HG03175 (cell line): ENCODE measurements at regions not wholly inside any gene's neighbourhood (a gene's known extent, or its start where the extent isn't known, plus 50 kb on each side); places are given as distances from the start of the nearest gene placed in this dataset.
A peak's percentile ranks its signal among the peaks of the same experiment; 100 is the strongest.
"Not testable (repeated sequence)": the region's sequence is repeated elsewhere in the genome, so short reads cannot be mapped to it uniquely, and the experiment has no call there.

Source experiments
- ATAC-seq: cut with Tn5 transposase; IDR thresholded peaks from one replicate; pipeline ENCODE4 v1.9.1; 2021; ENCODE audit warnings: mild to moderate bottlenecking, moderate library complexity; ENCODE audit not compliant: unreplicated experiment

- not testable (repeated sequence) for ATAC-seq
These were observed 140.0 kb upstream of the C1GALT1 start for GRCh38 chr7:7042286-7042893.

- ATAC-seq, result no peak
These were observed 137.5 kb upstream of the C1GALT1 start for GRCh38 chr7:7044806-7045205.

DNA sequence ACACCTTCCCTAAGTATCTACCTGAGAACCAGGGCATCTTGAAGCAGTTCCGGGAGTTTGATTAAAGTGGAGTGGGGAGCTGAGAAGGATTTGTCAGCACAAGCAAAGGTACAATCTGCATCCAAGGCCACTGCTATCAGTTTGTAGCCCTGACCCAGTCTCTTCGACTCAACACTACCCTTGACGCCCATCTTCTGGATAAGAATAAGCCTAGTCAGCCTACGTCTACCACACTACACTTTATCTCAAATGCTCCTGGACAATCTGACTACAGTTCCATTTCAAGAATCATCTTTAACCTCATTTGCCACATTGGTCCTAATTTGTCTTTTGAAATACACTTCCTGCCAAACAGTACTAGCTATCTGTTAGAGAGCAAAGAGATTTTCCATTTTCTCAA is 134.1 kb upstream of the C1GALT1 start:
- ATAC-seq, result no peak

DNA sequence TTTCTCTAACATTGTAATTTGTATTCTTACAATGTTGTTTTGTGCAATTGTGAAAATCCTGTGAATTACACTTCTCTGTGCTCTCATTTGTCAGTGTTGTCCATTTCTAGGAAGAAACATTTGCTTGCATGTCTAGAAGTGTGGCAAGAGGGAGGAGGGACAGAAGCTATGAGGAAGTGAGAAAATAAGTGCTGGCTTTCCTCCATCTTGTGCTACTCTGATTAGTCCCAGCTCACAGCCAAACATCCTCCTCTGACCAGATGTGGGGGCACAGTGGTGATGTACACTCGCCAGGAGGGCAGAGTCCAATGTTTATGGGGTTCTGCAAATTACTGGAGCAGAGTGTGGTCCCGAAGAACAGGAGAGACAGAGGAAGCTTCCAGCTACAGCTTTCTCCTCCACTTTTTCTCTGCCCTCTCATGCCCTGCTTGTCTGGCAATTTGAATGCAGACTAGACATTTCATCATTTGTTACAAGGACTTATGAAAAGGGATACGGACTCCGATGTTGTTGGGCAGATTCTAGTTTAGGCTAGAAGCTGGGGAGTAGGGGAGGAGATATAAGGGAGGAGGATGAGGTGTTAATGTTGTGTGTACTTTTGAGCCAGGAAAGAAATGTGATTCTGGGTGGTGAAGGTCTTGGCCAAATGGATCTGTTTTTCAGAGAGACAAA is 131.0 kb upstream of the C1GALT1 start:
- ATAC-seq, result peak; percentile 81

DNA sequence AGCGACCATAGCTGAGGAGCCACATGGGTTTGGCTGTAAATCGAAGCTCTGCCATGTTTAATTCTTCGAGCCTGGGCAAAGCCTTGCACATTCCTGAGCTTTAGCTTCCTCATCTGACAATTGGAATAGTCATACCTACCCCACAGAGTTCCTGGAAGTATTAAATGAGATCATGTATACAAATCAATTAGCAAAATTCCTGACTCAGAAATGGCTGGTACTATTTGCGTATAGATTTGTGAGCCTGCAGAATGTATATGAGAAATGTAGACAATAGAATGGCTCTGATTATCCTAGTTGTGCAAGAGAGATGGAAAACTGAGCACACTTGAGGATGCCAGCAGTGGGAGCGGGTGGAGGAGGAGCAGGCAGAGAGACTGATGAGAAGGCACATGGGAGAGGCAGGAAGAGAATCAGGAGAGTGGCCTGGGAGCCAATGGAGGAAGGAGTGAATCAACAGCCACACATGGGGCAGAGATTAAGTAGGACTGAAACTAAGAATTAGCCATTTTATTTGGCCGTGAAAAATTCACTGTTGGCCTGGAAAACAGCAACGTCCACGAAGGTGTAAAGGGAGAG is 128.0 kb upstream of the C1GALT1 start:
- no peak for ATAC-seq

GRCh38 chr7:7060828-7061599 is 121.3 kb upstream of the C1GALT1 start:
- no peak for ATAC-seq

DNA sequence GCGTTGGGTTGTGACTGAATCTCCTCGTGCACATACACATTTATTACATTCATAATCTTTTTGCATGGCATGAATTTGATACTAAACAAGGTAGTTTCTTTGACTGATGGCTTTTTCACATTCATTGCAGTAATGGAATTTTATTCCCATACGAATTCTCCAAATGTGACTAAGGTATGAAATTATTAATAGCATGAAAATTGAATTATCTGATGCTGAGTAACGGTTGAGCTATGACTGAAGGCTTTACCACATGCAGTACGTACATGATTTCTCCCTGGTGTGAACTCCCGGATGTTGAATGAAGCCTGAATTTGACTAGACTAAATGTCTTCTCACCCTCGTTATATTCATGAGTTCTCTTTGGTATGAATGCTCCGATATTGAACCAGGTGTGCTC is 104.4 kb upstream of the C1GALT1 start:
- no peak for ATAC-seq

- ATAC-seq, result no peak
These were observed 101.5 kb upstream of the C1GALT1 start for GRCh38 chr7:7080802-7081201.

- ATAC-seq, result no peak
These were observed 91.9 kb upstream of the C1GALT1 start for GRCh38 chr7:7090460-7090859.

GRCh38 chr7:7098280-7098818 is 84.0 kb upstream of the C1GALT1 start:
- ATAC-seq, result no peak

- no peak for ATAC-seq
These were observed 82.7 kb upstream of the C1GALT1 start for GRCh38 chr7:7099584-7100014.

- no peak for ATAC-seq
These were observed 81.9 kb upstream of the C1GALT1 start for GRCh38 chr7:7100432-7100849.

- no peak for ATAC-seq
These were observed 79.4 kb upstream of the C1GALT1 start for GRCh38 chr7:7102906-7103305.

DNA sequence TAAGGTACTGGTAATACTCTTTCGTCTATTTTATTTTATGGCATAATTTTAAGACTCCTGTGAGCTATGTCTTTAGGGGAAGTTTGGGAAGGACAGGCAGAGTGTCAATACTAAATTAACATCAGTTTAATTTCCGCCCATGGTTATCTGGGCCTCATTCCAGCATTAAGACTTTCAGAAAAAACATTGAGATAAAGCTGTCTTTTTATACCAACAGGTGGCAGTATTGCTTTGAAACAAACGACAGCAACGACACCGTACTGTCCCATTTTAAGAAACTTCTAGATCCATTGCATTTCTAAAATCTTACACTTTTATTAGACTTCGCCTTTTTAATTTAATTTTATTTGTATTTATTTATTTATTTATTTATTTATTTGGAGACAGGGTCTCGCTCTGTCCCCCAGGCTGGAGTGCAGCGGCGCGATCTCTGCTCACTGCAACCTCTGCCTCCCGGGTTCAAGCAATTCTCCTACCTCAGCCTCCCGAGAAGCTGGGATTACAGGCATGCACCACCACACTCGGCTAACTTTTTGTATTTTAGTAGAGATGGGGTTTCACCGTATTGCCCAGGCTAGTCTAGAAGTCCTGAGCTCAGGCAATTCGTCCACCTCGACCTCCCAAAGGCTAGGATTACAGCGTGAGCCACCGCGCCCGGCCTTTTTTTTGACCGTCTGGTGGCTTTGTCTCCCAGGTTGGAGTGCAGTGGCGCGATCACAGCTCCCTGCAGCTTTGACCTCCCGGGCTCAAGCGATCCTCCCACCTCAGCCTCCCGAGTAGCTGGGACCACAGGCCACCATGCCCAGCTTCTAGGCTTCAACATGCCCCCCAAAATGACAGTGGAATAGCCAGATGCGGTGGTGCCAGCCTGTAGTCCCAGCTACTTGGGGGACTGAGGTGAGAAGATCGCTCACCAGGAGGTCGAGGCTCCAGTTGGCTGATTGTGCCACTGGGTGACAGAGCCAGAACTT is 78.7 kb upstream of the C1GALT1 start:
- ATAC-seq, result no peak

DNA sequence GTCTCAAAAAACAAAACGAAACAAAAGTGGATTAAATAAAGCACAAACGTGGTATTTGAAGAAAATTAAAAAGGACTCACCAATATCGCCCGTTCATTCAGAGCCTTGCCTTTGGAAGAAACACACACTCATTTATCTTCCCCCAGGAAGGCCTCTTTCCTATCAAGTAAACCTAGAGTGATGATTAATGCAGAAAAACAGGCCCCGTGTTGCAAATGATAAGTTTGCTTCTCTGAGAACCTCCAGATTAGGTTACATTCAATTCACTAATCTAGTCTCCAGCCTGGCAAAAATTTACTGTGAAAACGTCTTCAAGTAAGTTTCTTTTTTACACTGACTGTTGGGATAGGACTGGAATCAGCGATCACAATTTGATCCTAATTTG is 78.0 kb upstream of the C1GALT1 start:
- ATAC-seq, result no peak

DNA sequence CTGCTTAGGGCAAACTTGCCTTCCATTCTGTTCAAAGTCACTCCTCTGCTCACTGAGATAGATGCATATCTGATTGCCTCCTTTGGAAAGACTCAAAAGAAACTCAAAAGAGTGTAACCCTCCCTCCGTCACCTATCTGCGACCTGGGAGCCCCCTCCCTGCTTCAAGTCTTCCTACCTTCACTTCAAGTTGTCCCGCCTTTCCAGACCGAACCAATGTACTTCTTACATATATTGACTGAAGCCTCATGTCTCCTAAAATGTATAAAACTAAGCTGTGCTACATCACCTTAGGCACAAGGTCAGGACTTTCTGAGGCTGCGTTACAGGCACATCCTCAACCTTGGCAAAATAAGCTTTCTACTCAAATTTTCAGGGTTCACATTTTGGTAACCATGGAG is 77.4 kb upstream of the C1GALT1 start:
- no peak for ATAC-seq

- no peak for ATAC-seq
These were observed 76.4 kb upstream of the C1GALT1 start for GRCh38 chr7:7105800-7106582.

- no peak for ATAC-seq
These were observed 73.4 kb upstream of the C1GALT1 start for GRCh38 chr7:7108931-7109330.

GRCh38 chr7:7109934-7110333 is 72.4 kb upstream of the C1GALT1 start:
- ATAC-seq, result no peak

DNA sequence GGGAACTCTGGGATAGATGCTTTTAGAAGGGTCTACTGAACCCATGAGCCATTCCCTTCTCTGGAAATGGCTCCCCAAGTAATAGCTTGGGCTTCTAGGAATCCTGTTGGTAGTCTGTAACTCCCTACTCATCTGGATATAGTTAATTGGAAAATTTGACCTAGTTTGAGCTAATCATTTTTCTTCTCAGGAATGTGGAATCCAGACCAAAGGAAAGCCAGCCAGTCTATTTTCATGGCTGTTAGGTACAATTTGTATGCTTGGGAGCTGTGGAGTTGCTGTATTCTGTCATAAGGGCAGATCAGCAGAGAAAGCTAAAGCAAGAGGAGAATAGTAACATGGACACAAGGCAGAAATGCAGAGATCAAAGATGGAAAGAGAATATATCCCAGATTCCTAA is 71.6 kb upstream of the C1GALT1 start:
- ATAC-seq, result no peak
